ENCODE measurements at regions not wholly inside any gene's neighbourhood (a gene's known extent, or its start where the extent isn't known, plus 50 kb on each side); places are given as distances from the start of the nearest gene placed in this dataset.

DNA sequence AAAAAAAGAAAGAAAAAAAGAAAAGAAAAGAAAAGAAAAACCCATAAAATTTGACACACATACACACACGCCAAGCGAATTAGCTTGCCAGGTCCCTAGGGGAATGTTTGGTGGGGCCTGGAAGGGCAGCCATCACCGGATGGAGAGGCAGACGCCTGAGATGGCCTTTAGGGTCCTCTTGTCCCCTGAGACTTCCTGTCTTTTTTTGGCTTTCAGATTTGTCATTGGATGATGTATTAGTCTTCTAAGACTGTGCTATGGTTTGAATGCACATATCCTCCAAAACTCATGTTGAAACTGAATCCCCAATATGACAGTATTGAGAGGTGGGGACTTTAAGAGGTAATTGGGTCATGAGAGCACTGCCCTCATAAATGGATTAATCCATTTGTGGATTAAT lies 211.8 kb downstream of the TOMM20 start:
- Histone ChIP-seq H3K4me3 (replicated peaks in 1 of 3; ENCODE audit: low read depth in 2 of 3, low read length in 3 of 3) (no peak overlapping the region), H3K79me2 (ENCODE audit: insufficient read depth, low read length) (no peaks in the 10 kb centered on the region), H3K4me2 (replicated peaks; ENCODE audit: extremely low read depth, low read length, poor library complexity, severe bottlenecking) (no peak overlapping the region), H3K9me3 (replicated peaks in 1 of 2; ENCODE audit: control insufficient read depth in 1 of 2, insufficient read depth in 1 of 2, low read length in 2 of 2) (peaks cover 0 to 5% of the 10 kb centered on the region in 2 donors), H4K20me1 (ENCODE audit: insufficient read depth, low read length) (no peaks in the 10 kb centered on the region), H3K9ac (ENCODE audit: insufficient read depth, low read length, poor library complexity, severe bottlenecking) (no peak overlapping the region), H3K36me3 (replicated peaks in 1 of 2; ENCODE audit: control insufficient read depth in 1 of 2, insufficient read depth in 2 of 2, low read length in 2 of 2) (no peaks in the 10 kb centered on the region), H3K27me3 (ENCODE audit: control insufficient read depth in 2 of 2, insufficient read depth in 2 of 2, low read length in 2 of 2) (no peaks in the 10 kb centered on the region), H3K27ac (ENCODE audit: low read depth in 1 of 2, low read length in 2 of 2) (no peak overlapping the region), H3K4me1 (ENCODE audit: control insufficient read depth in 1 of 2, insufficient read depth in 2 of 2, low read length in 2 of 2) (peaks cover 40 to 65% of the 10 kb centered on the region in 2 donors), H2AFZ (ENCODE audit: insufficient read depth, low read depth, low read length, poor library complexity, severe bottlenecking) (no peak overlapping the region)
- peaks cover 0 to 5% (median 0%) of the 10 kb centered on the region in 3 donors for H3K27me3 Mint-ChIP-seq (ENCODE audit: low read depth in 3 of 3)
- peaks cover 0 to 6% of the 10 kb centered on the region in 2 donors for H3K36me3 Mint-ChIP-seq
- DNase-seq, result no peak
- no CpG with 5 or more reads among the region's 4 CpGs for WGBS (ENCODE audit: insufficient coverage)
- H3K9me3 Mint-ChIP-seq, result peaks cover 0 to 8% (median 3%) of the 10 kb centered on the region in 7 donors
- H3K27ac Mint-ChIP-seq, result peak overlapping the region in 4 of 7 donors; percentile 28 to 87 (median 64)
- peaks cover 59% of the 10 kb centered on the region for H3K4me1 Mint-ChIP-seq
- TF ChIP-seq, protein P1, sequence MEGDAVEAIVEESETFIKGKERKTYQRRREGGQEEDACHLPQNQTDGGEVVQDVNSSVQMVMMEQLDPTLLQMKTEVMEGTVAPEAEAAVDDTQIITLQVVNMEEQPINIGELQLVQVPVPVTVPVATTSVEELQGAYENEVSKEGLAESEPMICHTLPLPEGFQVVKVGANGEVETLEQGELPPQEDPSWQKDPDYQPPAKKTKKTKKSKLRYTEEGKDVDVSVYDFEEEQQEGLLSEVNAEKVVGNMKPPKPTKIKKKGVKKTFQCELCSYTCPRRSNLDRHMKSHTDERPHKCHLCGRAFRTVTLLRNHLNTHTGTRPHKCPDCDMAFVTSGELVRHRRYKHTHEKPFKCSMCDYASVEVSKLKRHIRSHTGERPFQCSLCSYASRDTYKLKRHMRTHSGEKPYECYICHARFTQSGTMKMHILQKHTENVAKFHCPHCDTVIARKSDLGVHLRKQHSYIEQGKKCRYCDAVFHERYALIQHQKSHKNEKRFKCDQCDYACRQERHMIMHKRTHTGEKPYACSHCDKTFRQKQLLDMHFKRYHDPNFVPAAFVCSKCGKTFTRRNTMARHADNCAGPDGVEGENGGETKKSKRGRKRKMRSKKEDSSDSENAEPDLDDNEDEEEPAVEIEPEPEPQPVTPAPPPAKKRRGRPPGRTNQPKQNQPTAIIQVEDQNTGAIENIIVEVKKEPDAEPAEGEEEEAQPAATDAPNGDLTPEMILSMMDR (IDR thresholded peaks at IDR 0.05), result no peak
- intact Hi-C loops (cut with micrococcal nuclease), result loop anchor here in 1 of 2 donors (5.0 kb wide), 1 partner anchor 35 kb away; no protein-coding TSS in a partner anchor
- no peak overlapping the region for H3K4me3 Mint-ChIP-seq

DNA sequence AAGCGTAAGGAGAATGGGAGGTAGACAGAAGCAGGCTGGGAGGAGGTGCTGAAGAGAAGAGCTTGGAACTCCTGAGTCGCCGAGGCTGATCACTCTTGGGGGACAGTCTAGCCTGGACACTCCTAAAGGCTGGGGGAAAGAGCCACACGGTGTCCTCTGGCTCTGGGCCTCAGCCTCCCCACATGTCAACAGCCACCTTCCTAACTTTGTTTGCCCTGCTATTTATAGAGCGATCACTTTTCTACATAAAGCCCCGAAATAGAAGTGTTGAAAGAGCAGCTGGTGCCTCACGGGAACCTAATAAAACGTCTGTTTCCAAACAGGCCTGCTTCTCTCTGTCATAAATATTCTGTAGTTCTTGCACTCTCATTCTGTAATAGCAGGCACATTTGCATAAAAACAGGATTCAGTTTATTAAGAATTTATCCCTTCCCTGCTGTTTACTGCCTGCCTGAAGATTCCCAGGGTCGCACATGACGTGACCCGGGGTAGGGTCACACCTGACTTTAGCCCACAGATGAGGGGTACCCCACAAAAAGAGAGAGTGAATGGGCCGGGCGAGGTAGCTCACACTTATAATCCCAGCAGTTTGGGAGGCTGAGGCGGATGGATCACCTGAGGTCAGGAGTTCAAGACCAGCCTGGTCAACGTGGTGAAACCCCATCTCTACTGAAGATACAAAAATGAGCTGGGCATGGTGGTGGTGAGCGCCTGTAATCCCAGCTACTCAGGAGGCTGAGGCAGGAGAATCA lies 212.5 kb downstream of the TOMM20 start:
- Histone ChIP-seq H3K9me3 (replicated peaks in 1 of 2; ENCODE audit: control insufficient read depth in 1 of 2, insufficient read depth in 1 of 2, low read length in 2 of 2) (peaks cover 0 to 5% of the 10 kb centered on the region in 2 donors), H3K36me3 (replicated peaks in 1 of 2; ENCODE audit: control insufficient read depth in 1 of 2, insufficient read depth in 2 of 2, low read length in 2 of 2) (no peaks in the 10 kb centered on the region), H3K4me2 (replicated peaks; ENCODE audit: extremely low read depth, low read length, poor library complexity, severe bottlenecking) (peak overlapping the region; percentile 11), H4K20me1 (ENCODE audit: insufficient read depth, low read length) (no peaks in the 10 kb centered on the region), H2AFZ (ENCODE audit: insufficient read depth, low read depth, low read length, poor library complexity, severe bottlenecking) (peak overlapping the region; percentile 28), H3K79me2 (ENCODE audit: insufficient read depth, low read length) (no peaks in the 10 kb centered on the region), H3K27ac (ENCODE audit: low read depth in 1 of 2, low read length in 2 of 2) (peak overlapping the region; percentile 21 to 28), H3K9ac (ENCODE audit: insufficient read depth, low read length, poor library complexity, severe bottlenecking) (no peak overlapping the region), H3K27me3 (ENCODE audit: control insufficient read depth in 2 of 2, insufficient read depth in 2 of 2, low read length in 2 of 2) (no peaks in the 10 kb centered on the region), H3K4me3 (replicated peaks in 1 of 3; ENCODE audit: low read depth in 2 of 3, low read length in 3 of 3) (no peak overlapping the region), H3K4me1 (ENCODE audit: control insufficient read depth in 1 of 2, insufficient read depth in 2 of 2, low read length in 2 of 2) (peaks cover 40 to 68% of the 10 kb centered on the region in 2 donors)
- Mint-ChIP-seq H3K27me3 (ENCODE audit: low read depth in 3 of 3) (peaks cover 0 to 5% (median 0%) of the 10 kb centered on the region in 3 donors), H3K9me3 (peaks cover 0 to 7% (median 3%) of the 10 kb centered on the region in 7 donors), H3K36me3 (peaks cover 0 to 6% of the 10 kb centered on the region in 2 donors), H3K27ac (peak overlapping the region; percentile 28 to 87 (median 73)), H3K4me1 (peaks cover 61% of the 10 kb centered on the region), H3K4me3 (no peak overlapping the region)
- TF ChIP-seq, protein P1 (IDR thresholded peaks at IDR 0.05), result no peak
- WGBS (ENCODE audit: insufficient coverage), result 37% methylated on average over 7 of the region's 16 CpGs
- intact Hi-C loops (cut with micrococcal nuclease), result loop anchor here in 1 of 2 donors (5.0 kb wide), 1 partner anchor 34 kb away; no protein-coding TSS in a partner anchor
- DNase-seq, result peak in 2 of 3 donors; percentile 36 to 42

Measured in CD14-positive monocyte (primary cell).